ENCODE measurements at regions not wholly inside any gene's neighbourhood (a gene's known extent, or its start where the extent isn't known, plus 50 kb on each side); places are given as distances from the start of the nearest gene placed in this dataset.
A peak's percentile ranks its signal among the peaks of the same experiment; 100 is the strongest.

DNA sequence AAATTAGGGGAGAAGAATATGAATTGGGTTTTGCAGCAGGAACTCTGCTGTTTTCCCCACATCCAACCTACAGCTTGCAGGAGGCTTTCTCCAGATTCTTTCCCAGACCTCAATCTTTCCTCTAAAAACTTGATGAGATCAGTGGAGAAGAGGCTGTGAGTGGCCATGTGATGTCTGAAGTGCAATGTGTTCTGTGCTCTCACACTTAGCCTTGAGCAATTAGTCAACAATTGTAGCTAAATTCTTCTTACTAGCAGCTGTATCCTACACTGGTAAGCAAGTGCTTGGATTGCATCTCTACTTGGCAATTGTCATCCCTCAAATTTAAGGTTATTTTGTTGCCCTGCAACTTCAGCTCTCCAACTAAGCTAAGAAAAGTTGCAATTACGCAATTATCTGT is 807.3 kb upstream of the RGS18 start:
- POLR2A ChIA-PET: no interaction called here
- Histone ChIP-seq H3K27ac (ENCODE audit: low read depth, low read length) (no peak overlapping the region), H3K4me3 (ENCODE audit: low read length) (no peak overlapping the region), H3K27me3 (ENCODE audit: insufficient read depth, low read length, poor library complexity, severe bottlenecking) (no peaks in the 10 kb centered on the region), H3K36me3 (ENCODE audit: insufficient read depth, low read length) (no peaks in the 10 kb centered on the region), H3K9me3 (ENCODE audit: low read length) (no peaks in the 10 kb centered on the region), H3K4me1 (ENCODE audit: insufficient read depth, low read length) (no peaks in the 10 kb centered on the region)
- H3K36me3 Mint-ChIP-seq: no peaks in the 10 kb centered on the region
- no peaks in the 10 kb centered on the region for H3K27me3 Mint-ChIP-seq
- H3K27ac Mint-ChIP-seq: no peak overlapping the region
- H3K9me3 Mint-ChIP-seq: peaks cover 4 to 35% (median 15%) of the 10 kb centered on the region in 5 donors
- H3K4me1 Mint-ChIP-seq: no peaks in the 10 kb centered on the region
- no peak overlapping the region for H3K4me3 Mint-ChIP-seq
- no peak for DNase-seq
- CTCF ChIA-PET: no interaction called here

GRCh38 chr1:191358724-191359123 is 799.5 kb upstream of the RGS18 start:
- no peak for DNase-seq
- Histone ChIP-seq H3K4me1 (ENCODE audit: insufficient read depth, low read length) (no peaks in the 10 kb centered on the region), H3K27me3 (ENCODE audit: insufficient read depth, low read length, poor library complexity, severe bottlenecking) (no peaks in the 10 kb centered on the region), H3K4me3 (ENCODE audit: low read length) (no peak overlapping the region), H3K36me3 (ENCODE audit: insufficient read depth, low read length) (no peaks in the 10 kb centered on the region), H3K9me3 (ENCODE audit: low read length) (no peaks in the 10 kb centered on the region), H3K27ac (ENCODE audit: low read depth, low read length) (no peak overlapping the region)
- no peak overlapping the region for H3K4me3 Mint-ChIP-seq
- H3K4me1 Mint-ChIP-seq: no peaks in the 10 kb centered on the region
- CTCF ChIA-PET: no interaction called here
- POLR2A ChIA-PET: no interaction called here
- H3K27me3 Mint-ChIP-seq: no peaks in the 10 kb centered on the region
- H3K27ac Mint-ChIP-seq: no peak overlapping the region
- peaks cover 7 to 44% (median 22%) of the 10 kb centered on the region in 5 donors for H3K9me3 Mint-ChIP-seq
- H3K36me3 Mint-ChIP-seq: no peaks in the 10 kb centered on the region

DNA sequence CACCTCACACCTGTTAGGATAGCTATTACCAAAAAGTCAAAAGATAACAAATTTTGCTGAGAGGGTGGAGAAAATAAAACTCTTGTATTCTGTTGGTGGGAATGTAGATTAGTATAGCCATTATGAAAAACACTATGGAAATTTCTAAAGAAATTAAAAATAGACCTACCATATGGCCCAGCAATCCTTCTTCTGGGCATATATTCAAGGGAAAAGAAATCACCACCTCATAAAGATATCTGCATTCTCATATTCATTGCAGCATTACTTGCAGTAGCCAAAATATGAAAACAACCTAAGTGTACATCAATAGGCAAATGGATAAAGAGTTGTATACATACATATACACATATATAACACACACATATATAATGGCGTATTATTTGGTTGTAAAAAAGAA is 791.6 kb upstream of the RGS18 start:
- ChIA-PET CTCF (no interaction called here), POLR2A (no interaction called here)
- no peak overlapping the region for H3K27ac Mint-ChIP-seq
- H3K9me3 Mint-ChIP-seq: peaks cover 8 to 18% (median 16%) of the 10 kb centered on the region in 5 donors
- H3K36me3 Mint-ChIP-seq: no peaks in the 10 kb centered on the region
- Histone ChIP-seq H3K4me1 (ENCODE audit: insufficient read depth, low read length) (no peaks in the 10 kb centered on the region), H3K36me3 (ENCODE audit: insufficient read depth, low read length) (no peaks in the 10 kb centered on the region), H3K27me3 (ENCODE audit: insufficient read depth, low read length, poor library complexity, severe bottlenecking) (no peaks in the 10 kb centered on the region), H3K27ac (ENCODE audit: low read depth, low read length) (no peak overlapping the region), H3K4me3 (ENCODE audit: low read length) (no peak overlapping the region), H3K9me3 (ENCODE audit: low read length) (no peaks in the 10 kb centered on the region)
- H3K4me1 Mint-ChIP-seq: no peaks in the 10 kb centered on the region
- H3K4me3 Mint-ChIP-seq: no peak overlapping the region
- no peak for DNase-seq
- peaks cover 0 to 1% of the 10 kb centered on the region in 2 donors for H3K27me3 Mint-ChIP-seq

GRCh38 chr1:191368891-191369654 is 789.2 kb upstream of the RGS18 start:
- POLR2A ChIA-PET: no interaction called here
- DNase-seq: no peak
- no peaks in the 10 kb centered on the region for H3K4me1 Mint-ChIP-seq

GRCh38 chr1:191371626-191372025 is 786.6 kb upstream of the RGS18 start:
- DNase-seq: no peak
- ChIA-PET CTCF (no interaction called here), POLR2A (no interaction called here)
- no peaks in the 10 kb centered on the region for H3K36me3 Mint-ChIP-seq
- H3K9me3 Mint-ChIP-seq: peaks cover 15 to 42% (median 26%) of the 10 kb centered on the region in 5 donors
- no peaks in the 10 kb centered on the region for H3K9me3 ChIP-seq (ENCODE audit: low read length)
- H3K4me1 Mint-ChIP-seq: no peaks in the 10 kb centered on the region
- no peaks in the 10 kb centered on the region for H3K4me1 ChIP-seq (ENCODE audit: insufficient read depth, low read length)
- no peak overlapping the region for H3K27ac Mint-ChIP-seq
- no peaks in the 10 kb centered on the region for H3K36me3 ChIP-seq (ENCODE audit: insufficient read depth, low read length)
- no peaks in the 10 kb centered on the region for H3K27me3 ChIP-seq (ENCODE audit: insufficient read depth, low read length, poor library complexity, severe bottlenecking)
- H3K27me3 Mint-ChIP-seq: peaks cover 0 to 2% of the 10 kb centered on the region in 2 donors
- H3K4me3 ChIP-seq (ENCODE audit: low read length): no peak overlapping the region
- H3K27ac ChIP-seq (ENCODE audit: low read depth, low read length): no peak overlapping the region
- H3K4me3 Mint-ChIP-seq: no peak overlapping the region

More at GRCh38 chr1:191368891-191369654, 789.2 kb upstream of the RGS18 start:
- Histone ChIP-seq H3K9me3 (ENCODE audit: low read length) (no peaks in the 10 kb centered on the region), H3K27me3 (ENCODE audit: insufficient read depth, low read length, poor library complexity, severe bottlenecking) (no peaks in the 10 kb centered on the region), H3K4me3 (ENCODE audit: low read length) (no peak overlapping the region), H3K4me1 (ENCODE audit: insufficient read depth, low read length) (no peaks in the 10 kb centered on the region), H3K36me3 (ENCODE audit: insufficient read depth, low read length) (no peaks in the 10 kb centered on the region), H3K27ac (ENCODE audit: low read depth, low read length) (peak overlapping the region; percentile 12)
- H3K27ac Mint-ChIP-seq: no peak overlapping the region
- CTCF ChIA-PET: no interaction called here
- peaks cover 0 to 2% of the 10 kb centered on the region in 2 donors for H3K27me3 Mint-ChIP-seq
- no peak overlapping the region for H3K4me3 Mint-ChIP-seq
- peaks cover 7 to 23% (median 21%) of the 10 kb centered on the region in 5 donors for H3K9me3 Mint-ChIP-seq
- H3K36me3 Mint-ChIP-seq: no peaks in the 10 kb centered on the region

- no peak overlapping the region for H3K4me3 ChIP-seq (ENCODE audit: low read length)
- Mint-ChIP-seq H3K4me1 (no peaks in the 10 kb centered on the region), H3K27ac (no peak overlapping the region), H3K36me3 (no peaks in the 10 kb centered on the region), H3K9me3 (peaks cover 8 to 45% (median 12%) of the 10 kb centered on the region in 5 donors), H3K27me3 (no peaks in the 10 kb centered on the region), H3K4me3 (no peak overlapping the region)
- no peak overlapping the region for H3K27ac ChIP-seq (ENCODE audit: low read depth, low read length)
- POLR2A ChIA-PET: no interaction called here
- H3K27me3 ChIP-seq (ENCODE audit: insufficient read depth, low read length, poor library complexity, severe bottlenecking): no peaks in the 10 kb centered on the region
- no peak for DNase-seq
- CTCF ChIA-PET: no interaction called here
- no peaks in the 10 kb centered on the region for H3K9me3 ChIP-seq (ENCODE audit: low read length)
- no peaks in the 10 kb centered on the region for H3K36me3 ChIP-seq (ENCODE audit: insufficient read depth, low read length)
- H3K4me1 ChIP-seq (ENCODE audit: insufficient read depth, low read length): no peaks in the 10 kb centered on the region
Observed at GRCh38 chr1:191388283-191388682, 770.0 kb upstream of the RGS18 start.

DNA sequence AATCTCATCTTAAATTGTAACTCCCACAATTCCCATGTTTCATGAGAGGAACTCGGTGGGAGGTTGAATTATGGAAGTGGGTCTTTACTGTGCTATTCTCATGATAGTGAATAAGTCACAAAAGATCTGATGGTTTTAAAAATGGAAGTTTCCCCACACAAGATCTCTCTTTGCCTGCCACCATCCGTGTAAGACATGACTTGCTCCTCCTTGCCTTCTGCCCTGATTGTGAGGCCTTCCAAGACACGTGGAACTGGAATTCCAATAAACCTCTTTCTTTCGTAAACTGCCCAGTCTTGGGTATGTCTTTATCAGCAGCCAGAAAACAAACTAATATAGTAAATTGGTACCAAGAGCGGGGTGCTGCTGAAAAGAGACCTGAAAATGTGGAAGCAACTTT is 761.6 kb upstream of the RGS18 start:
- no peaks in the 10 kb centered on the region for H3K27me3 ChIP-seq (ENCODE audit: insufficient read depth, low read length, poor library complexity, severe bottlenecking)
- H3K27ac ChIP-seq (ENCODE audit: low read depth, low read length): no peak overlapping the region
- H3K9me3 Mint-ChIP-seq: peaks cover 0 to 26% (median 10%) of the 10 kb centered on the region in 5 donors
- H3K9me3 ChIP-seq (ENCODE audit: low read length): no peaks in the 10 kb centered on the region
- H3K36me3 Mint-ChIP-seq: no peaks in the 10 kb centered on the region
- no peak overlapping the region for H3K27ac Mint-ChIP-seq
- no peaks in the 10 kb centered on the region for H3K27me3 Mint-ChIP-seq
- no peaks in the 10 kb centered on the region for H3K4me1 Mint-ChIP-seq
- DNase-seq: no peak
- no peaks in the 10 kb centered on the region for H3K36me3 ChIP-seq (ENCODE audit: insufficient read depth, low read length)
- H3K4me3 Mint-ChIP-seq: no peak overlapping the region
- H3K4me3 ChIP-seq (ENCODE audit: low read length): no peak overlapping the region
- ChIA-PET CTCF (no interaction called here), POLR2A (no interaction called here)
- no peaks in the 10 kb centered on the region for H3K4me1 ChIP-seq (ENCODE audit: insufficient read depth, low read length)

- ChIA-PET CTCF (no interaction called here), POLR2A (no interaction called here)
- H3K9me3 ChIP-seq (ENCODE audit: low read length): no peaks in the 10 kb centered on the region
- H3K36me3 ChIP-seq (ENCODE audit: insufficient read depth, low read length): no peaks in the 10 kb centered on the region
- no peak for DNase-seq
- no peak overlapping the region for H3K27ac Mint-ChIP-seq
- no peak overlapping the region for H3K4me3 Mint-ChIP-seq
- H3K27me3 ChIP-seq (ENCODE audit: insufficient read depth, low read length, poor library complexity, severe bottlenecking): no peaks in the 10 kb centered on the region
- H3K27me3 Mint-ChIP-seq: no peaks in the 10 kb centered on the region
- H3K36me3 Mint-ChIP-seq: no peaks in the 10 kb centered on the region
- H3K4me1 ChIP-seq (ENCODE audit: insufficient read depth, low read length): no peaks in the 10 kb centered on the region
- no peak overlapping the region for H3K4me3 ChIP-seq (ENCODE audit: low read length)
- no peaks in the 10 kb centered on the region for H3K4me1 Mint-ChIP-seq
- H3K9me3 Mint-ChIP-seq: peaks cover 0 to 30% (median 8%) of the 10 kb centered on the region in 5 donors
- H3K27ac ChIP-seq (ENCODE audit: low read depth, low read length): no peak overlapping the region
Observed at GRCh38 chr1:191398551-191398950, 759.7 kb upstream of the RGS18 start.
